Right lobe of liver (tissue), 4 donors: ENCODE measurements at regions not wholly inside any gene's neighbourhood (a gene's known extent, or its start where the extent isn't known, plus 50 kb on each side); places are given as distances from the start of the nearest gene placed in this dataset.

Experiments used
- CTCF ChIP-seq, 4 donors: fragments of 200-600 bp in 3 of 4; fragments of 450-650 bp in 1 of 4; IDR thresholded peaks; one replicate each; pipeline versions ENCODE4 v1.5.1 to v1.8.0; 2016 to 2022; ENCODE audit warnings: antibody characterized with exemption in 4 of 4, mild to moderate bottlenecking in 2 of 4
- POLR2A ChIP-seq: fragments of 450-650 bp; IDR thresholded peaks from one replicate; pipeline ENCODE4 v1.6.1; 2017; ENCODE audit warnings: antibody characterized with exemption, mild to moderate bottlenecking
- donor health status: DM: no; HTN: no; CAD: no.
- donor health status: DM: no; HTN: no; CAD: no.
- donor health status: DM: no; HTN: yes; CAD: no.

- no peak for TF ChIP-seq CTCF (IDR thresholded peaks at IDR 0.05)
- TF ChIP-seq POLR2A: no peak
Measured at GRCh38 chr1:17970757-17971156, 136.8 kb upstream of the IGSF21 start.
